Neuronal stem cell (in vitro differentiated cells): ENCODE measurements at regions not wholly inside any gene's neighbourhood (a gene's known extent, or its start where the extent isn't known, plus 50 kb on each side); places are given as distances from the start of the nearest gene placed in this dataset.

Experiments
- DNase-seq: peaks from one replicate; pipeline ENCODE4 v3.0.0-alpha.2; 2013; ENCODE audit warnings: low spot score
- H2AFZ ChIP-seq: one replicate; pipeline ENCODE4 v1.6.1; 2013; ENCODE audit warnings: mild to moderate bottlenecking, low read length, inconsistent platforms
- H2AK5ac ChIP-seq: 2 replicates; pipeline ENCODE4 v1.6.1; 2013; ENCODE audit warnings: low read depth, mild to moderate bottlenecking, inconsistent platforms, low read length, moderate library complexity, mixed read lengths
- H2BK120ac ChIP-seq: 2 replicates; pipeline ENCODE4 v1.6.1; 2013; ENCODE audit warnings: low read depth, mild to moderate bottlenecking, inconsistent platforms, low read length, moderate library complexity, mixed read lengths
- H2BK12ac ChIP-seq: one replicate; pipeline ENCODE4 v1.6.1; 2013; ENCODE audit warnings: low read length, inconsistent platforms
- H2BK15ac ChIP-seq: 2 replicates; pipeline ENCODE4 v1.6.1; 2013; ENCODE audit warnings: mild to moderate bottlenecking, low read length, inconsistent platforms, mixed read lengths
- H2BK5ac ChIP-seq: one replicate; pipeline ENCODE4 v1.6.1; 2013; ENCODE audit warnings: inconsistent platforms, mild to moderate bottlenecking, low read length, moderate library complexity
- H3K14ac ChIP-seq: one replicate; pipeline ENCODE4 v1.6.1; 2013; ENCODE audit warnings: low read length, inconsistent platforms
- H3K18ac ChIP-seq: 2 replicates; pipeline ENCODE4 v1.6.1; 2013; ENCODE audit warnings: low read length, inconsistent platforms
- H3K23ac ChIP-seq: 2 replicates; pipeline ENCODE4 v1.6.1; 2013; ENCODE audit warnings: low read depth, mild to moderate bottlenecking, mixed read lengths, low read length, inconsistent platforms; ENCODE audit not compliant: poor library complexity
- H3K27ac ChIP-seq: replicated peaks from 3 replicates; pipeline ENCODE4 v1.5.1; 2013; ENCODE audit warnings: low read length, inconsistent platforms
- H3K27me3 ChIP-seq, 3 experiments: 2 replicates each; pipeline ENCODE4 v1.6.1; 2013; ENCODE audit warnings: low read length in 3 of 3, mild to moderate bottlenecking in 2 of 3, inconsistent platforms in 1 of 3, low read depth in 1 of 3, mixed read lengths in 1 of 3, moderate library complexity in 1 of 3; ENCODE audit not compliant: control insufficient read depth in 3 of 3, insufficient read depth in 3 of 3
- H3K36me3 ChIP-seq, 2 donors: replicated peaks in 1 of 2; 2 replicates each; pipeline ENCODE4 v1.6.1; 2013; ENCODE audit warnings: low read length in 2 of 2; ENCODE audit not compliant: control insufficient read depth in 2 of 2, insufficient read depth in 2 of 2
- H3K4ac ChIP-seq: 2 replicates; pipeline ENCODE4 v1.6.1; 2013; ENCODE audit warnings: inconsistent platforms, mild to moderate bottlenecking, low read length, moderate library complexity
- H3K4me1 ChIP-seq, 2 donors: 1 replicate in 1 of 2; 2 replicates in 1 of 2; pipeline ENCODE4 v1.6.1; 2013; ENCODE audit warnings: low read length in 2 of 2, low read depth in 1 of 2; ENCODE audit not compliant: control insufficient read depth in 2 of 2, insufficient read depth in 1 of 2
- H3K4me2 ChIP-seq: one replicate; pipeline ENCODE4 v1.6.1; 2013; ENCODE audit warnings: mild to moderate bottlenecking, low read length, inconsistent platforms; ENCODE audit not compliant: insufficient read depth, poor library complexity, severe bottlenecking
- H3K4me3 ChIP-seq, 2 donors: 2 replicates each; pipeline ENCODE4 v1.5.1; 2013; ENCODE audit warnings: low read length in 2 of 2, mild to moderate bottlenecking in 2 of 2, inconsistent platforms in 1 of 2, moderate library complexity in 1 of 2
- H3K79me1 ChIP-seq: one replicate; pipeline ENCODE4 v1.6.1; 2013; ENCODE audit warnings: low read depth, mild to moderate bottlenecking, inconsistent platforms, low read length, moderate library complexity
- H3K9ac ChIP-seq: one replicate; pipeline ENCODE4 v1.6.1; 2013; ENCODE audit warnings: mild to moderate bottlenecking, low read depth, low read length, inconsistent platforms; ENCODE audit not compliant: poor library complexity
- H3K9me3 ChIP-seq, 2 donors: replicated peaks in 1 of 2; 2 replicates each; pipeline versions ENCODE3 to v1.6.1; 2013; ENCODE audit warnings: low read length in 2 of 2, mild to moderate bottlenecking in 2 of 2, inconsistent platforms in 1 of 2, low read depth in 1 of 2, mixed read lengths in 1 of 2, moderate library complexity in 1 of 2; ENCODE audit not compliant: control insufficient read depth in 2 of 2, insufficient read depth in 1 of 2
- H4K8ac ChIP-seq: one replicate; pipeline ENCODE4 v1.6.1; 2013; ENCODE audit warnings: low read depth, mild to moderate bottlenecking, inconsistent platforms, low read length, moderate library complexity
- H4K91ac ChIP-seq: one replicate; pipeline ENCODE4 v1.6.1; 2013; ENCODE audit warnings: low read length, low read depth, mild to moderate bottlenecking, inconsistent platforms; ENCODE audit not compliant: poor library complexity
- WGBS, 2 donors: extraction: QIAGEN DNeasy Blood & Tissue Kit; methylation state at CpG; one replicate each; pipeline ENCODE4 v1.1.7; 2013; ENCODE audit warnings: missing lambda C conversion rate in 2 of 2, mixed read lengths in 1 of 2; ENCODE audit not compliant: insufficient read length in 2 of 2, insufficient replicate concordance in 1 of 2; ENCODE audit errors: extremely low coverage in 2 of 2; 5-methylcytosine and 5-hydroxymethylcytosine counted together

GRCh38 chr2:17416884-17417391 lies 101.3 kb downstream of the RAD51AP2 start:
- no CpG with 5 or more reads among the region's 3 CpGs for WGBS, 2 donors
- no peak overlapping the region for H3K27ac ChIP-seq

GRCh38 chr2:17413036-17413435 lies 105.2 kb downstream of the RAD51AP2 start:
- Histone ChIP-seq H3K14ac (no peak overlapping the region), H3K4ac (no peak overlapping the region), H3K4me3 (no peak overlapping the region), H3K4me1 (no peaks in the 10 kb centered on the region), H2AK5ac (no peak overlapping the region), H2BK12ac (no peak overlapping the region), H3K9ac (no peak overlapping the region), H3K9me3 (peaks cover 0 to 1% of the 10 kb centered on the region in 2 donors), H3K18ac (no peak overlapping the region), H3K4me2 (no peak overlapping the region), H2BK5ac (no peak overlapping the region), H3K36me3 (no peaks in the 10 kb centered on the region), H3K23ac (no peak overlapping the region), H2AFZ (no peak overlapping the region), H3K79me1 (no peaks in the 10 kb centered on the region), H3K27ac (no peak overlapping the region), H3K27me3 (no peaks in the 10 kb centered on the region), H2BK15ac (no peak overlapping the region), H2BK120ac (no peak overlapping the region), H4K91ac (no peak overlapping the region), H4K8ac (no peak overlapping the region)
- no peak for DNase-seq
- no CpG with 5 or more reads among the region's 1 CpG for WGBS, 2 donors

More at GRCh38 chr2:17416884-17417391, 101.3 kb downstream of the RAD51AP2 start:
- Histone ChIP-seq H3K4me1 (no peaks in the 10 kb centered on the region), H2BK12ac (no peak overlapping the region), H3K14ac (no peak overlapping the region), H3K4ac (no peak overlapping the region), H3K9ac (no peak overlapping the region), H3K36me3 (no peaks in the 10 kb centered on the region), H3K9me3 (no peaks in the 10 kb centered on the region), H2BK120ac (no peak overlapping the region), H3K23ac (no peak overlapping the region), H3K79me1 (no peaks in the 10 kb centered on the region), H4K91ac (no peak overlapping the region), H3K4me2 (no peak overlapping the region), H3K27me3 (no peaks in the 10 kb centered on the region), H3K18ac (no peak overlapping the region), H3K4me3 (no peak overlapping the region), H2AFZ (no peak overlapping the region), H4K8ac (no peak overlapping the region), H2AK5ac (no peak overlapping the region), H2BK15ac (no peak overlapping the region), H2BK5ac (no peak overlapping the region)
- DNase-seq: no peak

GRCh38 chr2:17401096-17401495 lies 117.1 kb downstream of the RAD51AP2 start:
- no peak for DNase-seq

GRCh38 chr2:17398770-17399169 lies 119.5 kb downstream of the RAD51AP2 start:
- Histone ChIP-seq H3K4me1 (no peaks in the 10 kb centered on the region), H3K4me2 (no peak overlapping the region), H2AK5ac (no peak overlapping the region), H2BK120ac (no peak overlapping the region), H3K18ac (no peak overlapping the region), H4K8ac (no peak overlapping the region), H3K27me3 (no peaks in the 10 kb centered on the region), H3K27ac (no peak overlapping the region), H3K36me3 (no peaks in the 10 kb centered on the region), H3K4ac (no peak overlapping the region), H2BK5ac (no peak overlapping the region), H3K79me1 (no peaks in the 10 kb centered on the region), H3K9ac (no peak overlapping the region), H4K91ac (no peak overlapping the region), H2BK15ac (no peak overlapping the region), H2BK12ac (no peak overlapping the region), H3K4me3 (no peak overlapping the region), H3K14ac (no peak overlapping the region), H3K9me3 (no peaks in the 10 kb centered on the region), H2AFZ (no peak overlapping the region), H3K23ac (no peak overlapping the region)
- no peak for DNase-seq
- WGBS, 2 donors: no CpG with 5 or more reads among the region's 2 CpGs

More at GRCh38 chr2:17401096-17401495, 117.1 kb downstream of the RAD51AP2 start:
- H3K4me1 ChIP-seq: no peaks in the 10 kb centered on the region
- no peak overlapping the region for H3K4ac ChIP-seq
- H3K4me3 ChIP-seq: no peak overlapping the region
- H3K14ac ChIP-seq: no peak overlapping the region
- no peak overlapping the region for H2AFZ ChIP-seq
- H2BK15ac ChIP-seq: no peak overlapping the region
- no peaks in the 10 kb centered on the region for H3K9me3 ChIP-seq
- H2AK5ac ChIP-seq: no peak overlapping the region
- no peak overlapping the region for H3K23ac ChIP-seq
- no peaks in the 10 kb centered on the region for H3K79me1 ChIP-seq
- no CpG with 5 or more reads among the region's 1 CpG for WGBS, 2 donors
- no peak overlapping the region for H3K27ac ChIP-seq
- no peak overlapping the region for H2BK5ac ChIP-seq
- H3K4me2 ChIP-seq: no peak overlapping the region
- no peak overlapping the region for H4K8ac ChIP-seq
- H3K18ac ChIP-seq: no peak overlapping the region
- H2BK12ac ChIP-seq: no peak overlapping the region
- H3K9ac ChIP-seq: no peak overlapping the region
- no peak overlapping the region for H2BK120ac ChIP-seq
- no peaks in the 10 kb centered on the region for H3K36me3 ChIP-seq
- no peaks in the 10 kb centered on the region for H3K27me3 ChIP-seq
- H4K91ac ChIP-seq: no peak overlapping the region
